Keratinocyte (primary cell): ENCODE measurements at regions not wholly inside any gene's neighbourhood (a gene's known extent, or its start where the extent isn't known, plus 50 kb on each side); places are given as distances from the start of the nearest gene placed in this dataset.

Source experiments
- DNase-seq: peaks from one replicate; pipeline ENCODE4 v3.0.0-alpha.2; 2011; ENCODE audit warnings: low read depth, missing footprints, low spot score
- FAIRE-seq: peaks from 2 replicates; lab custom pipeline; 2011; peaks lifted over from hg19 to GRCh38; lab: Jason Lieb, UNC
- H2AFZ ChIP-seq: 2 replicates; pipeline ENCODE4 v1.6.0; 2012; ENCODE audit warnings: low read length, control low read depth, inconsistent platforms; ENCODE audit not compliant: control insufficient read depth
- H3K27ac ChIP-seq: 2 replicates; pipeline ENCODE4 v1.5.1; 2011; ENCODE audit warnings: low read length; ENCODE audit not compliant: control insufficient read depth, insufficient read depth
- H3K27me3 ChIP-seq: 3 replicates; pipeline ENCODE4 v1.6.0; 2011; ENCODE audit warnings: low read length; ENCODE audit not compliant: control insufficient read depth, insufficient read depth; ENCODE audit errors: extremely low read depth
- H3K36me3 ChIP-seq, 2 experiments: 2 replicates in 1 of 2; 3 replicates in 1 of 2; pipeline ENCODE4 v1.5.1; 2011; ENCODE audit warnings: low read length in 2 of 2, mild to moderate bottlenecking in 1 of 2; ENCODE audit not compliant: control insufficient read depth in 2 of 2, insufficient read depth in 2 of 2; ENCODE audit errors: extremely low read depth in 1 of 2
- H3K4me1 ChIP-seq: 3 replicates; pipeline ENCODE4 v1.5.1; 2011; ENCODE audit warnings: low read length; ENCODE audit not compliant: control insufficient read depth, insufficient read depth; ENCODE audit errors: extremely low read depth
- H3K4me2 ChIP-seq: 3 replicates; pipeline ENCODE4 v1.6.0; 2011; ENCODE audit warnings: low read depth, low read length; ENCODE audit not compliant: control insufficient read depth, insufficient read depth; ENCODE audit errors: extremely low read depth
- H3K4me3 ChIP-seq, 3 experiments: fragments of 200-600 bp in 1 of 3; sonication (generic) in 1 of 3; 2 replicates in 2 of 3; 3 replicates in 1 of 3; pipeline ENCODE4 v1.5.1; 2011 to 2016; ENCODE audit warnings: low read length in 3 of 3, mild to moderate bottlenecking in 3 of 3, control low read depth in 2 of 3, inconsistent platforms in 1 of 3, low read depth in 1 of 3, mixed read lengths in 1 of 3, mixed run types in 1 of 3, moderate library complexity in 1 of 3; ENCODE audit not compliant: control insufficient read depth in 2 of 3, insufficient read depth in 2 of 3; ENCODE audit errors: extremely low read depth in 1 of 3
- H3K79me2 ChIP-seq: 2 replicates; pipeline ENCODE4 v1.6.0; 2012; ENCODE audit warnings: low read length; ENCODE audit not compliant: control insufficient read depth, insufficient read depth
- H3K9ac ChIP-seq: 3 replicates; pipeline ENCODE4 v1.6.0; 2011; ENCODE audit warnings: low read length; ENCODE audit not compliant: control insufficient read depth, insufficient read depth; ENCODE audit errors: extremely low read depth
- H3K9me1 ChIP-seq: 3 replicates; pipeline ENCODE4 v1.6.0; 2011; ENCODE audit warnings: low read length; ENCODE audit not compliant: control insufficient read depth, insufficient read depth; ENCODE audit errors: extremely low read depth
- H3K9me3 ChIP-seq: 2 replicates; pipeline ENCODE4 v1.5.1; 2012; ENCODE audit warnings: low read depth, low read length; ENCODE audit not compliant: control insufficient read depth
- H4K20me1 ChIP-seq: 3 replicates; pipeline ENCODE4 v1.6.0; 2011; ENCODE audit warnings: low read length; ENCODE audit not compliant: control insufficient read depth, insufficient read depth; ENCODE audit errors: extremely low read depth
- EZH2 ChIP-seq: IDR thresholded peaks from one replicate; pipeline ENCODE4 v1.6.1; 2012; ENCODE audit warnings: inconsistent platforms, mild to moderate bottlenecking, low read length, moderate library complexity
- dilution Hi-C: fragments of 300-500 bp; cut with MboI; formaldehyde crosslinking; loops from one replicate; pipeline ENCODE4 v1.7.0; 2020; ENCODE audit warnings: low sequenced_read_pairs; ENCODE audit not compliant: extremely low pct_ligation_motif_present
- TF ChIP-seq, protein P1 (sequence below), 3 experiments: IDR thresholded peaks in 1 of 3; conservative IDR thresholded peaks in 1 of 3; optimal IDR thresholded peaks in 1 of 3; 2 replicates in 2 of 3; 3 replicates in 1 of 3; pipeline versions ENCODE3 to v1.5.1; 2011; ENCODE audit warnings: low read length in 3 of 3, mild to moderate bottlenecking in 3 of 3, moderate library complexity in 2 of 3, control low read depth in 1 of 3, inconsistent platforms in 1 of 3; ENCODE audit not compliant: insufficient read depth in 2 of 3; ENCODE audit errors: extremely low read depth in 1 of 3

GRCh38 chrX:805103-805670 lies 174.6 kb downstream of the SHOX start:
- Histone ChIP-seq H3K4me2 (no peak overlapping the region), H3K9ac (no peak overlapping the region), H3K36me3 (no peaks in the 10 kb centered on the region), H4K20me1 (no peaks in the 10 kb centered on the region), H3K79me2 (no peaks in the 10 kb centered on the region), H3K9me1 (no peaks in the 10 kb centered on the region), H2AFZ (no peak overlapping the region), H3K27me3 (no peaks in the 10 kb centered on the region), H3K4me1 (no peaks in the 10 kb centered on the region), H3K27ac (no peak overlapping the region), H3K4me3 (no peak overlapping the region), H3K9me3 (peaks cover 7% of the 10 kb centered on the region)
- no peak for FAIRE-seq
- TF ChIP-seq, protein P1, sequence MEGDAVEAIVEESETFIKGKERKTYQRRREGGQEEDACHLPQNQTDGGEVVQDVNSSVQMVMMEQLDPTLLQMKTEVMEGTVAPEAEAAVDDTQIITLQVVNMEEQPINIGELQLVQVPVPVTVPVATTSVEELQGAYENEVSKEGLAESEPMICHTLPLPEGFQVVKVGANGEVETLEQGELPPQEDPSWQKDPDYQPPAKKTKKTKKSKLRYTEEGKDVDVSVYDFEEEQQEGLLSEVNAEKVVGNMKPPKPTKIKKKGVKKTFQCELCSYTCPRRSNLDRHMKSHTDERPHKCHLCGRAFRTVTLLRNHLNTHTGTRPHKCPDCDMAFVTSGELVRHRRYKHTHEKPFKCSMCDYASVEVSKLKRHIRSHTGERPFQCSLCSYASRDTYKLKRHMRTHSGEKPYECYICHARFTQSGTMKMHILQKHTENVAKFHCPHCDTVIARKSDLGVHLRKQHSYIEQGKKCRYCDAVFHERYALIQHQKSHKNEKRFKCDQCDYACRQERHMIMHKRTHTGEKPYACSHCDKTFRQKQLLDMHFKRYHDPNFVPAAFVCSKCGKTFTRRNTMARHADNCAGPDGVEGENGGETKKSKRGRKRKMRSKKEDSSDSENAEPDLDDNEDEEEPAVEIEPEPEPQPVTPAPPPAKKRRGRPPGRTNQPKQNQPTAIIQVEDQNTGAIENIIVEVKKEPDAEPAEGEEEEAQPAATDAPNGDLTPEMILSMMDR (optimal IDR thresholded peaks at IDR 0.05 in 1 of 3, IDR thresholded peaks at IDR 0.05 in 1 of 3, conservative IDR thresholded peaks at IDR 0.05 in 1 of 3; ENCODE audit: extremely low read depth in 1 of 3, insufficient read depth in 2 of 3, low read length in 3 of 3): no peak
- TF ChIP-seq EZH2: no peak
- no peak for DNase-seq
- dilution Hi-C loops: no loop called here

- Histone ChIP-seq H2AFZ (no peak overlapping the region), H3K79me2 (no peaks in the 10 kb centered on the region), H3K9me1 (no peaks in the 10 kb centered on the region), H3K4me1 (no peaks in the 10 kb centered on the region), H3K27ac (no peak overlapping the region), H3K9ac (no peak overlapping the region), H4K20me1 (no peaks in the 10 kb centered on the region), H3K4me2 (no peak overlapping the region), H3K9me3 (peaks cover 2% of the 10 kb centered on the region), H3K4me3 (no peak overlapping the region), H3K27me3 (no peaks in the 10 kb centered on the region), H3K36me3 (no peaks in the 10 kb centered on the region)
- dilution Hi-C loops: no loop called here
- DNase-seq (no peak), FAIRE-seq (no peak)
- TF ChIP-seq EZH2: no peak
- TF ChIP-seq, protein P1 (optimal IDR thresholded peaks at IDR 0.05 in 1 of 3, IDR thresholded peaks at IDR 0.05 in 1 of 3, conservative IDR thresholded peaks at IDR 0.05 in 1 of 3; ENCODE audit: extremely low read depth in 1 of 3, insufficient read depth in 2 of 3, low read length in 3 of 3): no peak
Observed at GRCh38 chrX:802846-803245, 172.3 kb downstream of the SHOX start.
